ENCODE measurements at regions not wholly inside any gene's neighbourhood (a gene's known extent, or its start where the extent isn't known, plus 50 kb on each side); places are given as distances from the start of the nearest gene placed in this dataset.

DNA sequence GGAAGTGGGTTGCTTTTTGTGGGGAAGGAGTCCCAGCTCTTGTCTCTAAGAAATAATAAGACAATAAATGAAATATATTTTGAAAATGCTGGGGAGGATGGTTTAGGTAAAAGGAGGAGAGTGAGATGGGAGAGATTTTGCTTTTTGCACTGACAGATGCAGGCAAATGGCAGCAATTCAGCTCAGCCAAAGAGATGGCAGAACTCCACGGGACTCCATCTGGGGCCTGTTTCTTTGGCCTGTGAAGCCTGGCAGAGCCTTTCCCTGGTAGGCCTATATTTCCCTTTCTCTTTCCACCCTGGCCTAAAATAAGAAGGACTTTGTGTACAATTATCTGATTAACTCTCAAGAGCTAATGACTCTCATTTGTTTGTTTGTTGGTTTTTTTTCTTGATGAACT lies 1525.1 kb downstream of the CDH11 start:
- no peak overlapping the region for H3K9ac ChIP-seq (ENCODE audit: low read length in 2 of 2)
- H3K27ac ChIP-seq (ENCODE audit: low read length): no peak overlapping the region

DNA sequence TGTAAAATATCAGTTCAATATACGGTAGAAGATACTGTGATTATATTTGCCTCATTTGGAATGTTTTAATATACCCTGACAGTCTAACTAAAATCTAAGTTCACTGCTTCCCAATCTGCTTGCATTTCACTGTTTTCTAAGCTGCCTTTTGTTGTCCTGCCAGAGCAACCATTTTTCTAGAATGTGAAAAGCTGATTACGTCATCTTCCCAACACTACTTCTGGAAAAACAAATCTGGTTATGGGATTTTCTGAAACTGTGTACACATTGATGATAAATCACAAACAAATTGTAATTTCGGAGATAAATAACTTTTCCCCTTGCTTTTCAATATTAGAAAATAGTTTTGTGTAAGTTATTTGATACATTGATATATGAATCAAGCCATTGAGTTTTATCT lies 1529.0 kb downstream of the CDH11 start:
- Histone ChIP-seq H3K9me3 (ENCODE audit: control insufficient read depth in 2 of 2, low read length in 2 of 2) (no peaks in the 10 kb centered on the region), H3K27ac (ENCODE audit: low read length) (no peak overlapping the region), H3K9ac (ENCODE audit: low read length in 2 of 2) (no peak overlapping the region), H3K27me3 (ENCODE audit: control insufficient read depth in 1 of 2, insufficient read depth in 2 of 2, low read length in 2 of 2) (no peaks in the 10 kb centered on the region), H3K36me3 (ENCODE audit: control insufficient read depth in 2 of 2, insufficient read depth in 2 of 2, low read length in 2 of 2) (no peaks in the 10 kb centered on the region), H3K4me1 (ENCODE audit: control insufficient read depth, insufficient read depth, low read length) (no peaks in the 10 kb centered on the region), H3K4me3 (ENCODE audit: low read length in 2 of 2) (no peak overlapping the region)

More for the DNA sequence above, 1525.1 kb downstream of the CDH11 start:
- H3K27me3 ChIP-seq (ENCODE audit: control insufficient read depth in 1 of 2, insufficient read depth in 2 of 2, low read length in 2 of 2): no peaks in the 10 kb centered on the region
- no peaks in the 10 kb centered on the region for H3K4me1 ChIP-seq (ENCODE audit: control insufficient read depth, insufficient read depth, low read length)
- no peak overlapping the region for H3K4me3 ChIP-seq (ENCODE audit: low read length in 2 of 2)
- H3K9me3 ChIP-seq (ENCODE audit: control insufficient read depth in 2 of 2, low read length in 2 of 2): no peaks in the 10 kb centered on the region
- H3K36me3 ChIP-seq (ENCODE audit: control insufficient read depth in 2 of 2, insufficient read depth in 2 of 2, low read length in 2 of 2): no peaks in the 10 kb centered on the region

DNA sequence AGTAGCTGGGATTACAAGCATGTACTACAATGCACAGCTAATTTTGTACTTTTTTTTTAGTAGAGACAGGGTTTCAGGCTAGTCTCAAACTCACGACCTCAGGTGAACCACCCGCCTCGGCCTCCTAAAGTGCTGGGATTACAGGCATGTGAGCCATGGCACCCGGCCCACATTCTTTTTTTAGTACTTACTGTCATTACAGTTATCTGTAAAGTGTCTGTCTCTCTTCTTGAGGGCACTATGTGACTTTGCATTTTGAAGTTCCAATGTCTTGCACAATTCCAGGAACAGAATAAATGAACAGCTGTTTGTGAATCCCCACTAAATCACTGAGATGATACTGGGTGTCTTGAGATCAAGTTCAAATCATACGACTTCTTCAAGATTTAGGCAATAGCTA lies 1540.3 kb downstream of the CDH11 start:
- no peak overlapping the region for H3K4me3 ChIP-seq (ENCODE audit: low read length in 2 of 2)
- no peak overlapping the region for H3K27ac ChIP-seq (ENCODE audit: low read length)
- no peak overlapping the region for H3K9ac ChIP-seq (ENCODE audit: low read length in 2 of 2)
- no peaks in the 10 kb centered on the region for H3K4me1 ChIP-seq (ENCODE audit: control insufficient read depth, insufficient read depth, low read length)
- no peaks in the 10 kb centered on the region for H3K36me3 ChIP-seq (ENCODE audit: control insufficient read depth in 2 of 2, insufficient read depth in 2 of 2, low read length in 2 of 2)
- H3K9me3 ChIP-seq (ENCODE audit: control insufficient read depth in 2 of 2, low read length in 2 of 2): no peaks in the 10 kb centered on the region
- H3K27me3 ChIP-seq (ENCODE audit: control insufficient read depth in 1 of 2, insufficient read depth in 2 of 2, low read length in 2 of 2): no peaks in the 10 kb centered on the region

DNA sequence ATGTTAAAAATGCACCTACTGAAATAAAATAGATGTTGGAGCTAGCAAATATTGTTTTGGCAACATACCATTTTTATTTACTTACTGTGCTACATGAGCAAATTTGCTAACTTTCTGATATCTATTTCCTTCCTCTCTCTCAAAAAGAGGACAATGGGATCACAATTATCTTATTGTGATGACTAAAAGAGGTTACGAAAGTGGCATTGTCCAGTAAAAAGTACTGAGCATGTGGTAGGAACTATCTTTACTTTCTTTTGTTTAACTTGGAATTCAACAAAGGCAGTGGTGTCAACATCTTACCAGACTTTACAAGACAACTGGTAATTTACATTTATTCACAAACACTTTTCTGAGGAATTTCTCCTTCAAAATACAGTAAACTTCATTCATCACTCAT lies 1542.6 kb upstream of the CDH8 start:
- Histone ChIP-seq H3K9me3 (ENCODE audit: control insufficient read depth in 2 of 2, low read length in 2 of 2) (no peaks in the 10 kb centered on the region), H3K27me3 (ENCODE audit: control insufficient read depth in 1 of 2, insufficient read depth in 2 of 2, low read length in 2 of 2) (no peaks in the 10 kb centered on the region), H3K36me3 (ENCODE audit: control insufficient read depth in 2 of 2, insufficient read depth in 2 of 2, low read length in 2 of 2) (no peaks in the 10 kb centered on the region), H3K4me1 (ENCODE audit: control insufficient read depth, insufficient read depth, low read length) (no peaks in the 10 kb centered on the region), H3K27ac (ENCODE audit: low read length) (no peak overlapping the region), H3K4me3 (ENCODE audit: low read length in 2 of 2) (no peak overlapping the region), H3K9ac (ENCODE audit: low read length in 2 of 2) (no peak overlapping the region)

DNA sequence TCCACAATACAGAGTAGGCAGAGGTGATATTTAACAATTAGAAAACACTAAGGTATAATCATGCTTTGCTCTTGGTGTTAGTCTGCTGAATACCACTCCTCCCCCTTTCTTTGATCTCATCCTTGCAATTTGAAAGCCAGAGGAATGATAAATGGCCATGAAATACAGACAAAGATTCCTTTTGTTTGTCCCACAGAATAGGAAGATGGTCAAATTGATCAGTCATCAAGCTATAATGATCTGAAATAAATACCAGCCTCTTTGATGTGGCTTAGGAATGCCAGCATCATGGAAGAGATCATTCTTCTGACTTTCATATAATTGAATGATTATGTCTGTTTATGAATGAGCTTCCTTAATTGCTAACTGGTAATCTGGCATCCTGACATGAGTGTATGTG lies 1541.7 kb upstream of the CDH8 start:
- Histone ChIP-seq H3K4me1 (ENCODE audit: control insufficient read depth, insufficient read depth, low read length) (no peaks in the 10 kb centered on the region), H3K9me3 (ENCODE audit: control insufficient read depth in 2 of 2, low read length in 2 of 2) (no peaks in the 10 kb centered on the region), H3K27me3 (ENCODE audit: control insufficient read depth in 1 of 2, insufficient read depth in 2 of 2, low read length in 2 of 2) (no peaks in the 10 kb centered on the region), H3K27ac (ENCODE audit: low read length) (no peak overlapping the region), H3K36me3 (ENCODE audit: control insufficient read depth in 2 of 2, insufficient read depth in 2 of 2, low read length in 2 of 2) (no peaks in the 10 kb centered on the region), H3K4me3 (ENCODE audit: low read length in 2 of 2) (no peak overlapping the region), H3K9ac (ENCODE audit: low read length in 2 of 2) (no peak overlapping the region)

DNA sequence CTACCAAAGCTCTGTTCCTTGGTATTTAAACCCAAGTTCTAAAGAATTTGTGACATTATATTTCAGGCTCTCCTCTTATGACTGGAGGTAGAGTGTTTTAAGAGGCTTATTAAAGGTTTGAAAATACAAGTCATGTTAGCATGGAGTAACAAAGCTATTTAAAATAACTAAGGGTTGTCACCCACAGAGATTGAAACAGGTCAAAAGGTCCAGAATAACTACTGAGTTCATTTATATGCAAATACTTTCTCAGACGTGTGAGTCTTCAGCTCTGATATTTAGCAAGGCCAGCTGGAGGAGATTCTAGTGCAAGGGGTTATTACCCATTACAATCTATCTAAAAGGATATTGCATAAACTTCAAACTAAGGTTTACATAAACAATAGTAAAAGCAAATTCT lies 1538.8 kb upstream of the CDH8 start:
- Histone ChIP-seq H3K4me3 (ENCODE audit: low read length in 2 of 2) (no peak overlapping the region), H3K27me3 (ENCODE audit: control insufficient read depth in 1 of 2, insufficient read depth in 2 of 2, low read length in 2 of 2) (no peaks in the 10 kb centered on the region), H3K27ac (ENCODE audit: low read length) (no peak overlapping the region), H3K9me3 (ENCODE audit: control insufficient read depth in 2 of 2, low read length in 2 of 2) (no peaks in the 10 kb centered on the region), H3K9ac (ENCODE audit: low read length in 2 of 2) (no peak overlapping the region), H3K4me1 (ENCODE audit: control insufficient read depth, insufficient read depth, low read length) (no peaks in the 10 kb centered on the region), H3K36me3 (ENCODE audit: control insufficient read depth in 2 of 2, insufficient read depth in 2 of 2, low read length in 2 of 2) (no peaks in the 10 kb centered on the region)

DNA sequence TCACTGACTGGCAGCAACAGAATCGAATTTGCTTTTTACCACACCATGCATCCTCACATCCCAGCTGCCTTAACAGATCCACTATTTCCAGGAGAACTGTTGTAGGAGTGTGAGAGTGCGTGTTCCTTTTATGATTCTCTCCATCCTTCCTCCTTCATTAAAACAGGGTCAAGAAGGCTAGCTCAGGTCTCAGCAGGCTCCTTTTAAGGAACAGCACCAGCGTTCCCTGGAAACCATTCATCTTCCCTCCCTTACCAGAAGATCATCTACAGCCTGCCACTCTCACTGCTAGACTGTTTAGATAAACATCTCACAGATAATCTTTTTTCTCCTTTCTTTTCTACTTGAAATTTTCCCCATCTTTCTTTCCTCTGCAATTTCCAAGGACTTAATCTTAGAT lies 1531.9 kb upstream of the CDH8 start:
- H3K9ac ChIP-seq (ENCODE audit: low read length in 2 of 2): no peak overlapping the region
- no peaks in the 10 kb centered on the region for H3K9me3 ChIP-seq (ENCODE audit: control insufficient read depth in 2 of 2, low read length in 2 of 2)
- H3K27me3 ChIP-seq (ENCODE audit: control insufficient read depth in 1 of 2, insufficient read depth in 2 of 2, low read length in 2 of 2): no peaks in the 10 kb centered on the region
- H3K4me3 ChIP-seq (ENCODE audit: low read length in 2 of 2): no peak overlapping the region
- H3K36me3 ChIP-seq (ENCODE audit: control insufficient read depth in 2 of 2, insufficient read depth in 2 of 2, low read length in 2 of 2): no peaks in the 10 kb centered on the region
- no peaks in the 10 kb centered on the region for H3K4me1 ChIP-seq (ENCODE audit: control insufficient read depth, insufficient read depth, low read length)
- H3K27ac ChIP-seq (ENCODE audit: low read length): no peak overlapping the region

DNA sequence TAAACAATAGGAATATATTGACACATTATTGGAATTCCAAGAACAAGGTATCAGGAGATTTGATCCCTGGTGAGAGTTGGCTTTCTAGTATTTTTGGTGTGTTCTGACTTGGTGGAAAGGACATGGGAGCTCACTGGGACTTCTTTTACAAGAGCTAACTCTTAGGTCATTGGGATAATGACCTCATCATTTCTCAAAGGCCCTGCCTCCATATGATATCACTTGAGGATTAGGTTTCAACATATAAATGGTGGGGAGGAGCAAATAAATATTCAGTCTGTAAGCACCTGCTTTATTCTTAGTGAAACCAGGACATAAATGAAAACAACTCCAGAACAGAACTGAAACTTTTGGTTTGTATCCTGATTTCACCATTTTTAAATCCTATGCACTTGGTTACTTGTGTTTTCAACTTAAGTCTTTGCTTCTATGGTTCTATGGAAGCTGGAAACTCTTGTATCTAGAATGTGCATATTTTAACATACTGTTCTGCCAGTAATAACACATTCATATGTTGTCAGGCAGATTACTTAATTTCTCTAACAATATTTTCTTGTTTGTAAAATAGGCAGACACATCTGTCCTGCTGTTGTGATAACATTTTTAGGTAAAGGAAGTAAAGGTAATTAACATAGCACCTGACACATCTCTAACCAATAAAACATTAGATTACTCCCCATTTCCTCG lies 1527.7 kb upstream of the CDH8 start:
- Histone ChIP-seq H3K9me3 (ENCODE audit: control insufficient read depth in 2 of 2, low read length in 2 of 2) (no peaks in the 10 kb centered on the region), H3K27me3 (ENCODE audit: control insufficient read depth in 1 of 2, insufficient read depth in 2 of 2, low read length in 2 of 2) (no peaks in the 10 kb centered on the region)

DNA sequence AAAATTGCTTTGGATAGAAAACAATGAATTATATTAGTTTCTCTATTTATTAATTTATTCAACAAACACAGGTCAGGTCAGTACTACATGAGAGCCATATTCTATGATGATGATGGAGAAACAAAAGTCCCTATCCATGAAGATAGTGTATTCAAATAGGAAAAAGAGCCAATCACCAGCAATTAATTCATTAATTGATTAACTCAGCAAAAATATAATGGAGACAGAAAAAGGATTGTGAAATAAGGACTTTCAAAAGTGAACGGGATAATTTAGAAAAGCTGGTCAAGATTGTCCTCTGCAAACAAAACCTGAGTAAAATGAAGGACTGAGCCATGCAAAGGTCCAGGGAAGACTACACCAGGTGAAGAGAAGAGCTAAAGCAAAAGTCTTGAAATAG lies 1517.7 kb upstream of the CDH8 start:
- no peaks in the 10 kb centered on the region for H3K27me3 ChIP-seq (ENCODE audit: control insufficient read depth in 1 of 2, insufficient read depth in 2 of 2, low read length in 2 of 2)
- no peak overlapping the region for H3K9ac ChIP-seq (ENCODE audit: low read length in 2 of 2)
- no peaks in the 10 kb centered on the region for H3K9me3 ChIP-seq (ENCODE audit: control insufficient read depth in 2 of 2, low read length in 2 of 2)
- no peaks in the 10 kb centered on the region for H3K36me3 ChIP-seq (ENCODE audit: control insufficient read depth in 2 of 2, insufficient read depth in 2 of 2, low read length in 2 of 2)
- H3K4me3 ChIP-seq (ENCODE audit: low read length in 2 of 2): no peak overlapping the region
- H3K27ac ChIP-seq (ENCODE audit: low read length): no peak overlapping the region
- no peaks in the 10 kb centered on the region for H3K4me1 ChIP-seq (ENCODE audit: control insufficient read depth, insufficient read depth, low read length)

More for the DNA sequence above, 1527.7 kb upstream of the CDH8 start:
- no peak overlapping the region for H3K4me3 ChIP-seq (ENCODE audit: low read length in 2 of 2)
- H3K4me1 ChIP-seq (ENCODE audit: control insufficient read depth, insufficient read depth, low read length): no peaks in the 10 kb centered on the region
- H3K36me3 ChIP-seq (ENCODE audit: control insufficient read depth in 2 of 2, insufficient read depth in 2 of 2, low read length in 2 of 2): no peaks in the 10 kb centered on the region
- H3K27ac ChIP-seq (ENCODE audit: low read length): no peak overlapping the region
- no peak overlapping the region for H3K9ac ChIP-seq (ENCODE audit: low read length in 2 of 2)

DNA sequence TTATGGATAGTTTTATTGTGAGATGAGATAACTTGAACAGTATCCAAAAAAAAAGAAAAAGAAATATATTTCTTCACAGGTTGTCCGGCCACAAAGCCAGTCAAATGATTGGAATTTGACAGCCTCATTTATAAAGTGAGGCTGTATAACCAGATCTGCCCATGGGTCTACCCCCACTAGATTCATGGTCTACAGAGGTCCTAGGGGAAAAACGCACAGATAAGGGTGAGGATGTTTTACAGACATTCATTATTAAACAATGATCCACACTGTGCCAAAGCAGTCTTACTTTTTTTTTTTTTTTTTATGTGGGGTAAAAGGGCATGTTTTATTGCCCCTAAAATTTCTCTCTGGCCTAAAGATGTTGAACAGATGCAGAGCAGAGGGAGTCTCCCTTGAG lies 1503.0 kb upstream of the CDH8 start:
- no peaks in the 10 kb centered on the region for H3K27me3 ChIP-seq (ENCODE audit: control insufficient read depth in 1 of 2, insufficient read depth in 2 of 2, low read length in 2 of 2)
- no peak overlapping the region for H3K9ac ChIP-seq (ENCODE audit: low read length in 2 of 2)
- H3K27ac ChIP-seq (ENCODE audit: low read length): no peak overlapping the region
- H3K4me3 ChIP-seq (ENCODE audit: low read length in 2 of 2): no peak overlapping the region
- no peaks in the 10 kb centered on the region for H3K4me1 ChIP-seq (ENCODE audit: control insufficient read depth, insufficient read depth, low read length)
- no peaks in the 10 kb centered on the region for H3K9me3 ChIP-seq (ENCODE audit: control insufficient read depth in 2 of 2, low read length in 2 of 2)
- H3K36me3 ChIP-seq (ENCODE audit: control insufficient read depth in 2 of 2, insufficient read depth in 2 of 2, low read length in 2 of 2): no peaks in the 10 kb centered on the region

DNA sequence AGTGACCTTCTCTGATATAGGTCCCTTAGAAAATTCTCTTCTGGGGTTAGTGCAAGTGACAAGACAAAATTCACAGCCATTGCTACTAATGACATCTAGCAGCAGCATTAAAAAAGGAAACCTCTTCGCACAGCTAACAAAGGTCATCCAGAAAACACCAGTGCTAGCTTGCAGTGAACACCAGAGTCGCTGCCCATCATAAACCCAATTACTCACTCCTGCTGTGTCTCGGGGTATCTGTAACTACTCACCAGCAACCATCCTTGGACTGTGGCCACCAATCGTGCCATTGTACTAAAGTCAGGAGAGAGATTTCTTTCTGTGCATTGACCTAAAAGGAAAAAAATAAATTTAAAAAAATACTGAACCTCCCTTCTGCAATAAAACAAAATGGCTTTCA lies 1494.7 kb upstream of the CDH8 start:
- Histone ChIP-seq H3K4me3 (ENCODE audit: low read length in 2 of 2) (no peak overlapping the region), H3K9ac (ENCODE audit: low read length in 2 of 2) (no peak overlapping the region), H3K9me3 (ENCODE audit: control insufficient read depth in 2 of 2, low read length in 2 of 2) (no peaks in the 10 kb centered on the region), H3K4me1 (ENCODE audit: control insufficient read depth, insufficient read depth, low read length) (no peaks in the 10 kb centered on the region), H3K36me3 (ENCODE audit: control insufficient read depth in 2 of 2, insufficient read depth in 2 of 2, low read length in 2 of 2) (no peaks in the 10 kb centered on the region), H3K27me3 (ENCODE audit: control insufficient read depth in 1 of 2, insufficient read depth in 2 of 2, low read length in 2 of 2) (no peaks in the 10 kb centered on the region), H3K27ac (ENCODE audit: low read length) (no peak overlapping the region)

Measured in stomach smooth muscle (tissue), 2 donors.